ENCODE measurements at regions not wholly inside any gene's neighbourhood (a gene's known extent, or its start where the extent isn't known, plus 50 kb on each side); places are given as distances from the start of the nearest gene placed in this dataset.
"Not testable (repeated sequence)": the region's sequence is repeated elsewhere in the genome, so short reads cannot be mapped to it uniquely, and the experiment has no call there.

GRCh38 chr10:33100781-33101391 is 142.9 kb upstream of the ITGB1 start:
- DNase-seq: no peak

DNA sequence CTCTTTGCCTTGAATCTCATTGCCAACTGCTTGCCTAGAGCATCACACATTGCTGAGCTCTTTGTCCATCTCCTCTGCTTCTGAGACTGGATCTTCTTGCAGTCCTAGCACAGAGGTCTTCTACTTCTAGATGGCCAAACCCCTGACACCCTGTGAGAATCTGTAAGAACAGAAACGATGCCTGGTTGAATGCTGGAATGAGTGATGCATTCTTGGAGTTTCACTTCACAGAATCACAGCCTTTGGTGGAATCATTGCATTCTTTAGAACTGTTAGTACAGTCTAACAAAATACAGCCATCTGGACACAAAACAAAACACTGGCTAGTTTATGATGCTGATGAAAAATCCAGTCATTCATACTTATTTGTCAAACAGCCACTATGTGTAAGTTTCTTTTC is 141.7 kb upstream of the ITGB1 start:
- DNase-seq: no peak

DNA sequence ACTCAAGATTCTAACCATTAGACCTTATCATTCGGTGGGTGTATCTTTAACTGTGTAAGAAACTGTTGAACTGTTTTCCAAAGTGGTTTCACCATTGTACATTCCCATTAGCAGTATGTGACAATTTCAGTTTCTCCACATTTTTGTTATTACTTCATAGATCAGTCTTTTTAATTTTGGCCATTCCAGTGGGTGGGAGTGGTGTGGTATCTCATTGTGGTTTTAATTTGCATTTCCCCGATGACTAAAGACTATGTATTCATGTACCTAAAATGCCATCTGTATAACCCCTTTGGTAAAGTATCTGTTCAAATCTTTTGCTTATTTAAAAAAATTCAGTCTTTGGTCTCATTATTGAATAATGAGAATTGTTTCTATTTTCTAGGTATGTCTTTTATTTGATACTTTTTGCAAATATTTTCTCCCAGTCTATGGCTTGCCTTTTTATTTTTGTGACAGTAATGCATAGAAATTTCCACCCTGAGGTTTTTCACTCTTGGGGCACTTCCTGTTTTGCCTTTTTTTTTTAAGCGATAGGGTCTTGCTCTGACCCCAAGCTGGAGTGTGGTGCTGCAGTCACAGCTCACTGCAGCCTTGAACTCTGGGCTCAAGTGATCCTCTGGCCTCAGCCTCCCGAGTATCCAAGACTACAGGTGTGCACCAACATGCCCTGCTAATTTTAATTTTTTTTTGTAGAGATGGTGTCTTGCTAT is 141.1 kb upstream of the ITGB1 start:
- DNase-seq: no peak

- DNase-seq: no peak
Measured at GRCh38 chr10:33095867-33096815, 138.1 kb upstream of the ITGB1 start.

DNA sequence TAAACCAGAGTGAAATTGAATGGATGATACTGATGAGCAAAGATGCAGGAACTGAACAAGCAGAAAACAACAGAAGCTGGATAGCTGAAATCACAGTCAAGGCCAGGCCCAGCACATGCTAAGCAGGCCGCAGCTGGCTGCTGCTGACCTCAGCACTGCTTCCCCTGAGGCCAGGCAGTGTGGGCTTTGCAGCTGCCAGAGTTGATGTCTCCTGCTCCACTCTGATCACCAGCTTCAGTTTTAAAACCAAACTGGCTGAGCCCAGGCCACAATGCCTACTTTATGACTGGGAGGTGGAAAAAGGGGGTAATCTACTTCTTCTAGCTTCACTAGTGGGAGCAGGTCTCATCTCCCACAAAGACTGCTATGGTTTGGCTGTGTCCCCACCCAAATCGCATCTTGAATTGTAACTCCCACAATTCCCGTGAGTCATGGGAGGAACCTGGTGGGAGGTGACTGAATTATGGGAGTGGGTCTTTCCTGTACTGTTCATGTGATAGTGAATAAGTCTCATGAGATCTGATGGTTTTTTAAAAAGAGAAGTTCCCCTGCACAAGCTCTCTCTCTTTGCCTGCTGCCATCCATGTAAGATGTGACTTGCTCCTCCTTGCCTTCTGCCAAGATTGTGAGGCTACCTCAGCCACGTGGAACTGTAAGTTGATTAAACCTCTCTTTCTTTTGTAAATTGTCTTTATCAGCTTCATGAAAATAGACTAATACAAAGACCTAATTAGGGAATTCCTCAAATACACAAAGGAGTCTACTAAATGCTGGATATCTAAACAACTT is 136.4 kb upstream of the ITGB1 start:
- DNase-seq: no peak

- DNase-seq: no peak
Measured at GRCh38 chr10:33093362-33093761, 135.3 kb upstream of the ITGB1 start.

DNA sequence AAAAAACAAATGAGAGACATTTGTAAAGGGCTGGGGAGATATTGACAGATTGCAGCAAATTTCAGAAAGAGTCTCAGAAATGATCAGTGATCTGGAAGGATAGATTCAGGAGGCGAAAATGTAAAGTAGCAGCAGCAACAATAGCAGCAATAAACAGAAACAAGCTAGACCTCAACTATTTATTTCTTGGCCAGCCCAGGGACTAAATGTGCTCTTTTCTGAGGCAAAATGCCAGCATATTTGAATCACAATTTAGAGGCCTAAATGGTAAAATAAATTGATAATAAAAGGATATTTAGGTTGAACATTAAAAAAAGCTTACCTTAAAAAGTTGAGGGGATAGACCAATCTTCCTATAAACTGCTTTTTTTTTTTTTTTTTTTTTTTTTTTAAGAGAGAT is 134.6 kb upstream of the ITGB1 start:
- no peak for DNase-seq

DNA sequence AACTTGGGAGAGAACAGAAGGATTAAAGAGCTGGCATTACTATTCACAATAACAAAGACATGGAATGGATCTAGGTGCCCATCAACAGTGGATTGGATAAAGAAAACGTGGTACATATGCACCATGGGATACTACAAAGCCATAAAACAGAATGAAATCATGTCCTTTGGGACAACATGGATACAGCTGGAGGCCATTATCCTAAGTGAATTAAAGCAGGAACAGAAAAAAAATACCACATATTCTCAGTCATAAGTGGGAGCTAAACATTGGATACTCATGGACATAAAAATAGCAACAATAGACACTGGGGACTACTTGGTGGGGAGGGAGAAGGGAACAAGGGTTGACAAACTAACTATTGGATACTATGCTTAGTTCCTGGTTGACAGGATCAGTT is 133.2 kb upstream of the ITGB1 start:
- no peak for DNase-seq

- no peak for DNase-seq
Measured at GRCh38 chr10:33088990-33089389, 131.0 kb upstream of the ITGB1 start.

- DNase-seq: no peak
Measured at GRCh38 chr10:33087922-33088321, 129.9 kb upstream of the ITGB1 start.

DNA sequence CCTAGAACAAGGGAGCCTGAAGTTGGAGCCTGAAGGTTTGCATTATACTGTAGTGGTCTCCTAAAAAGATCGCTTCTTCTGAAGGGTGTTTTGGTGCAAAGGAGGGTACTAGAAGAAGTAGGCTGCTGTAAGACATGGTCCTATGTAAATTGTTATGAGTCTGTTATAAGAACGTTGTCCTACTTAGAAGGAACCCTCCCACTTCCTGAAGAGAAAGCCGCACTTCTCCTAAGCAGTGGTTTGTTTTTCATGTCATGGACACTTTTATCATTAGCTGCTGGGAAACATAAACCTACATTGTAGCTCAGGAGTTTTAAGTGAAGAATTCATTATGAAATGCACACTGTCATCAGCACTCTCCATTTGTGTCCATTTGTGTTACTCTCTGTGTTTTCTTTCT is 129.1 kb upstream of the ITGB1 start:
- no peak for DNase-seq

- DNase-seq: no peak
Measured at GRCh38 chr10:33086100-33086499, 128.1 kb upstream of the ITGB1 start.

DNA sequence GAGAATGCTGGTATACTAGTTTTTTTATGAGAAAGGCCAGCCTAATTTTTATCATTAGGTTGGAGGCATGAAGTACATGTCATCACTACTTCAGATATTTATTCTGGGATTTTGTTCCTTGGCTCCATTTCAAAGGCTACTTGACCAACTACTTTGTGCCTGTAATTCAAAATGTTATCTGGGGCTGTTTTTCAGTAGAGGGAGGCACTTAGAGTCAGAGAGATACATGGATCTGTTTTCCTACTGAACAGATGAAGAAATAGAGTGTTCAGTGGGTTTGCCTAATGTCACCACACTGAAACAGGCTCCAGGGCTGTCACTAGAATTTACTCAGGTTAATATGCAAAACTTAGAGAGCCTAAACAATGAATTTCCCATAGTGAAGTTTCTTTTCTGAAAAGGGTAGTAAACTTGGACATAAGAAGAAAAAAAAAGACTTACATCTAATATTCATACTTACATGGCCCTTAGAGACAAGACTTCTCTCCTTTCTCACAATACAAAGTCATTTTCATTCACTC is 127.3 kb upstream of the ITGB1 start:
- DNase-seq: no peak

GRCh38 chr10:33084453-33084852 is 126.4 kb upstream of the ITGB1 start:
- no peak for DNase-seq

- DNase-seq: no peak
Measured at GRCh38 chr10:33082373-33082895, 124.4 kb upstream of the ITGB1 start.

- DNase-seq: not testable (repeated sequence)
Measured at GRCh38 chr10:33080467-33080866, 122.4 kb upstream of the ITGB1 start.

DNA sequence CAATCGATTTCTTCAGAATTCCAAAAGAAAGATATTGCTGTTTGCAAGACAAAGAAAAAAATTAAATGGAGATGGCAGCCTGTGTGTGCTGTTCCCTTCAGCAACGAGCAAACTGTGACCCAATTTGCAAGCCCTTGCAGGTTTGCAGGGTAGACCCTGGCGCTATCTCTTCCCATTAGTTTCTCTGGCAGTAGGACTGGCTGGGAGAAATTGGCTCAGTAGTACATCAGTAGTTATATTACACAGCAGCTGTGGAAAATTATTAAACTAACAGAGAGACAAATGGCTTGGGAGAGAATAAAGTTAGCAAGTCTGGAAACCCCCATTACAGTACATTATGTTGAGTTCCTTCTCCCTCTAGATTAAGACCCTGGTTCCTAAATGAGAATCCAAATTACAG is 116.4 kb upstream of the ITGB1 start:
- no peak for DNase-seq

DNA sequence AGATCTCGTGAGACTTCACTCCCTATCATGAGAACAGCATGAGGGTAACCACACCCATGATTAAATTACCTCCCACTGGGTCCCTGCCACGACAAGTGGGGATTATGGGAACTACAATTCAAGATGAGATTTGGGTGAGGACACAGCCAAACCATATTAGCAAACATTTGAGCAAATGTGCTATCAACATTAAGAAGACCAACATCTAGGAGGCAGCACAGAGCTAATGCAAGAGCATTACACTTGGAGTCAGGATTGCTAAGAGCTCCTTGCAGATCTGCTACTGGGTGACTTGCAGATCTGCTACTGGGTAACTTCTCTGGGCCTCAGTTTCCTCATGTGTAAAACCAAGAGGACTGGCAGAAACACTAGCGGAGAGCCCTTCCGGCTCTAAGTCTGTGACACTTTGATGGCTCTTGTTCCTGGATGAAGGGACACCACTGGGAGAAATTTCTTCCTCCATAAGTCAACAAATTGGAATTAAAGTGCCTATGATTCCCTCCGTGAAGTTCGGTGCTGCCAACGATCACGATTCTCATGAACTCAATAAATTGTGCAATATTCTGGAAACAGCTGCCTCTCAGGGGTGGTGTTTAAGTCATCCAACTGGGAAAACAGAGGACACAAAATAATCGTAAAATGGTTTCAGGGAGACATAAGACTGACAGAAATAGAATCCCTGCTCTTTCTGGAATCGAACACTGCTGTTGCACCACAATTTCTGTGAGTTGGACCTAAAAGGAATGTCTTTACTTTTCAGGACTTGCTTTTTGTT is 115.8 kb upstream of the ITGB1 start:
- no peak for DNase-seq

DNA sequence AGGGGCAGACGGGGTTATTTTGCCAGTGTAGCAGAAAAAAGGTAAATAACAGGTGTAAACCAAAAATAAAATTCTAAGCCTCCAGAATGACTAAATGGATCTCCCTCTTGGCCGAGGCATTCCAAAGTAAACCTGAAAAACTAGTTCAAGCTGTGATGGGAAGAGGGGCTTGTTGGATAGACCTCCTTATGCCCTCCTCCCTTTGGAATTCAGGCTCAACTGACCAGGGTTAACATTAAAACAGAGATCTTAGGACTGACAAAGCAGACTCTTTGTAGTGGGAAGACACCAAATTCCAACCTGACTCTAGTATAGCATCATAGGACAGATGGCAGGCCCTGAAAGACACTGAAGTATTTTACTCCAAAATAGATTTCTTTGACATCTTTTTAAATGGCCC is 113.8 kb upstream of the ITGB1 start:
- DNase-seq: no peak

DNA sequence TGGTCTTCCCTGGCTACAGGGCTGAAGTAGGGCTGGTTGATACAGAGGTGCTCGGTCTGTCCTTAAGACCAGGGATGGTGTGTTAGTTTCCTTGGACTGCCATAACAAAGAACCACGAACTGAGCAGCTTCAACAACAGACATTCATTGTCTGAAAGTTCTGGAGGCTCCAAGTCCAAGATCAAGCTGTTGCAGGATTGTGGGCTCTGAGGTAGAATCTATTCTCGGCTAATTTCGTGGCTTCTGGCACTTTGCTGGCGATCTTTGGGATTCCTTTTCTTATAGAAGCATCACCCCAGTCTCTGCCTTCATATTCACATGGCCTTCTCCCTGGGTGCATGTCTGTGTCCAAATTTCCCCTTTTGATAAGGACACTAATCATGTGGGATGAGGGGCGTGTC is 112.1 kb upstream of the ITGB1 start:
- no peak for DNase-seq

- no peak for DNase-seq
Measured at GRCh38 chr10:33067917-33068316, 109.9 kb upstream of the ITGB1 start.

DNA sequence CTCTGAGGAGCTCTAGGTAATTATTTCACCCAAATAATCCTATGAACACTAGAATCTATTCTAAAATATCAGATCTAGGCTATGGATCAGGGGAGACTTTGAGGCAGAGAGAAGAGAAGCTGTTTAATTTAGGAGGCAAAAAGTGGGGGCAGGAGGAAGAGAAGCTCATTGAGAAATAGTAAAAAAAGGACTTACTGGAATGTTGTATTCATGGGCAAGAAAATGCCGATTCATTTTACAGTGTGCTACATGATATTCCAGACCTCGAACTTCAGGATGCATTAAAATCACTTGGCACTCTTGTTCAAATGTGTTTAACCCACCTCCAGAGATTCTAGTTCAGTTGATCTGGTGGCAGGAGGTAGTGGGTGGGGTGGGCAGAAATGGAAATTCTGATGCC is 109.5 kb upstream of the ITGB1 start:
- no peak for DNase-seq

All from DMS153 (cell line).